ENCODE measurements at regions not wholly inside any gene's neighbourhood (a gene's known extent, or its start where the extent isn't known, plus 50 kb on each side); places are given as distances from the start of the nearest gene placed in this dataset.

DNA sequence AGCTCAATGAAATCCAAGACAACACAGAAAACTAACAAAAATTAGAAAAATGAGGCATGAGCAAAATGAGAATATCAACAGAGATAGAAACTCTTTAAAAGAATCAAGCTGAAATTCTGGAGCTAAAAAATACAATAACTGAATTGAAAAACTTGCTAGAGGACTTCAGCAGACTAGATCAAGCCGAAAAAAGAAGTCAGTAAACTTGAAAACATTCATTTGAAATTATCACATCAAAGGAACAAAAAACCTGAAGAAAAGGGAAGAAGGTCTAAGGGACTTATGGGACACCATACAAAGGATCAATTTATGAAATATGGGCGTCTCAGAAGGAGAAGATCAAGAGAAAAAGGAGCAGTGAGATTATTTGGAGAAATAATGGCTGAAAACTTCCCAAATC lies 131.3 kb downstream of the PTCHD1 start (continued):
- TF ChIP-seq, protein P1, sequence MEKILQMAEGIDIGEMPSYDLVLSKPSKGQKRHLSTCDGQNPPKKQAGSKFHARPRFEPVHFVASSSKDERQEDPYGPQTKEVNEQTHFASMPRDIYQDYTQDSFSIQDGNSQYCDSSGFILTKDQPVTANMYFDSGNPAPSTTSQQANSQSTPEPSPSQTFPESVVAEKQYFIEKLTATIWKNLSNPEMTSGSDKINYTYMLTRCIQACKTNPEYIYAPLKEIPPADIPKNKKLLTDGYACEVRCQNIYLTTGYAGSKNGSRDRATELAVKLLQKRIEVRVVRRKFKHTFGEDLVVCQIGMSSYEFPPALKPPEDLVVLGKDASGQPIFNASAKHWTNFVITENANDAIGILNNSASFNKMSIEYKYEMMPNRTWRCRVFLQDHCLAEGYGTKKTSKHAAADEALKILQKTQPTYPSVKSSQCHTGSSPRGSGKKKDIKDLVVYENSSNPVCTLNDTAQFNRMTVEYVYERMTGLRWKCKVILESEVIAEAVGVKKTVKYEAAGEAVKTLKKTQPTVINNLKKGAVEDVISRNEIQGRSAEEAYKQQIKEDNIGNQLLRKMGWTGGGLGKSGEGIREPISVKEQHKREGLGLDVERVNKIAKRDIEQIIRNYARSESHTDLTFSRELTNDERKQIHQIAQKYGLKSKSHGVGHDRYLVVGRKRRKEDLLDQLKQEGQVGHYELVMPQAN (conservative IDR thresholded peaks at IDR 0.05): no peak

DNA sequence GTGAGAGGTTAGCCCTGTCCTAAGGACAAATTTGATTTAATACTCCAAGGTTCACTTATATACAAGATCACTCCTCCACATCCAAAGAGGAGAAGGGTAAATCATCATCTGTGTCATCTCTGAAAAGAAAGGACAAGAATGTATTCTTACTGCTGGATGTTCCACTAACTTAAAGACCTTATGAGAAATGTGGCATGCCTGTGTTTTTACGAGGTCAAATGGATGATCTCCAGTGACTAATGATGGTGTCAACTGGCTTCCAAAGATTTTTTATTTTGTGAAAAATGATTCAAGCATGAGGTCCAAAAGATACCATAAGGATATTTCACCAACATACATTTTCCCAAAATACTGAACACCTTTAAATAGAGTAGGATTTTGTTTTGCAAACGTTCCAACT lies 143.4 kb downstream of the PTCHD1 start:
- Histone ChIP-seq H4K20me1 (ENCODE audit: control insufficient read depth, insufficient read depth) (no peaks in the 10 kb centered on the region), H3K27ac (ENCODE audit: control insufficient read depth, insufficient read depth) (no peak overlapping the region), H3K4me3 (no peak overlapping the region), H3K27me3 (replicated peaks in 1 of 2; ENCODE audit: control insufficient read depth in 2 of 2, insufficient read depth in 2 of 2, low read length in 1 of 2) (no peaks in the 10 kb centered on the region), H3K9ac (ENCODE audit: control insufficient read depth, insufficient read depth, low read length) (no peak overlapping the region), H3K79me2 (ENCODE audit: control insufficient read depth, insufficient read depth, low read length) (no peaks in the 10 kb centered on the region), H3K36me3 (ENCODE audit: control insufficient read depth in 2 of 2, insufficient read depth in 2 of 2, low read length in 1 of 2) (no peaks in the 10 kb centered on the region), H2AFZ (ENCODE audit: control insufficient read depth, low read depth, low read length) (no peak overlapping the region), H3K9me3 (replicated peaks; ENCODE audit: control insufficient read depth, insufficient read depth, low read length) (no peaks in the 10 kb centered on the region), H3K4me2 (ENCODE audit: control insufficient read depth, insufficient read depth) (no peak overlapping the region), H3K4me1 (ENCODE audit: control insufficient read depth, insufficient read depth, low read length) (no peaks in the 10 kb centered on the region)
- no peak for TF ChIP-seq CHD1 (IDR thresholded peaks at IDR 0.05; ENCODE audit: low read depth, low read length)
- no peak for TF ChIP-seq BHLHE40 (IDR thresholded peaks at IDR 0.05; ENCODE audit: borderline replicate concordance in 1 of 2, low read depth in 2 of 2, low read length in 1 of 2)
- no peak for TF ChIP-seq ASH2L (IDR thresholded peaks at IDR 0.05; ENCODE audit: borderline replicate concordance, low read depth)
- ChIA-PET POLR2A (no interaction called here), SMC1A (ENCODE audit: uncharacterized antibody, unreplicated experiment) (no interaction called here), RAD21 (ENCODE audit: unreplicated experiment) (no interaction called here), CTCF (no interaction called here)
- intact Hi-C loops (cut with micrococcal nuclease; ENCODE audit: unreplicated experiment) (no loop called here), in situ Hi-C loops (cut with MboI) (no loop called here)
- FAIRE-seq: no peak
- WGBS (ENCODE audit: insufficient coverage, insufficient replicate concordance, low lambda C conversion rate, missing lambda C conversion rate): 0% methylated on average over 2 of the region's 2 CpGs
- BruUV-seq (replicated peaks): no TSS peak
- no peak for ATAC-seq
- no peak for DNase-seq (ENCODE audit: low read depth, low spot score)

DNA sequence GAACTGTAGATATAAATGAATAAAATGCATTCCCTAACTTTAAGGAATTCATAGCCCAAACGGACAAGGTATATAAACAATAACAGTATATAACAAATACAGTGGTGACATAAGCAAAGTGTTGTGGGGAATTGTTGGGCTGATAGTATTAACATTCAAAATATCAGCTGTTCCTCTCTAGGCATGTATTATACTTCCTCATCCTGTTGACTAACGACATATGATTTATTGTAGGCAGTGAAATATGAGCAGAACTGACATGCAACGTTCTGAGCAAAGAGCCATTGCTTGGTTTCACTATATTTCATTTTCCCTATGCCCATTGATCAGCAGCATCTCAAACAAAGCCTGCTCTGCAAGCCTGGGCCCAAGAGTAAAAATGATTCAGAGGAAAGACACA lies 143.9 kb downstream of the PTCHD1 start:
- ChIA-PET CTCF (no interaction called here), RAD21 (ENCODE audit: unreplicated experiment) (no interaction called here), POLR2A (no interaction called here), SMC1A (ENCODE audit: uncharacterized antibody, unreplicated experiment) (no interaction called here)
- Histone ChIP-seq H3K27ac (ENCODE audit: control insufficient read depth, insufficient read depth) (no peak overlapping the region), H3K4me3 (no peak overlapping the region), H3K9ac (ENCODE audit: control insufficient read depth, insufficient read depth, low read length) (no peak overlapping the region), H3K4me2 (ENCODE audit: control insufficient read depth, insufficient read depth) (no peak overlapping the region), H3K9me3 (replicated peaks; ENCODE audit: control insufficient read depth, insufficient read depth, low read length) (no peaks in the 10 kb centered on the region), H4K20me1 (ENCODE audit: control insufficient read depth, insufficient read depth) (no peaks in the 10 kb centered on the region), H2AFZ (ENCODE audit: control insufficient read depth, low read depth, low read length) (no peak overlapping the region), H3K4me1 (ENCODE audit: control insufficient read depth, insufficient read depth, low read length) (no peaks in the 10 kb centered on the region), H3K36me3 (ENCODE audit: control insufficient read depth in 2 of 2, insufficient read depth in 2 of 2, low read length in 1 of 2) (no peaks in the 10 kb centered on the region), H3K79me2 (ENCODE audit: control insufficient read depth, insufficient read depth, low read length) (no peaks in the 10 kb centered on the region), H3K27me3 (replicated peaks in 1 of 2; ENCODE audit: control insufficient read depth in 2 of 2, insufficient read depth in 2 of 2, low read length in 1 of 2) (no peaks in the 10 kb centered on the region)
- FAIRE-seq: no peak
- BruUV-seq (replicated peaks): no TSS peak
- no peak for ATAC-seq
- intact Hi-C loops (cut with micrococcal nuclease; ENCODE audit: unreplicated experiment) (no loop called here), in situ Hi-C loops (cut with MboI) (no loop called here)
- 2% methylated on average over 3 of the region's 3 CpGs for WGBS (ENCODE audit: insufficient coverage, insufficient replicate concordance, low lambda C conversion rate, missing lambda C conversion rate)
- no peak for DNase-seq (ENCODE audit: low read depth, low spot score)
- TF ChIP-seq MTA2 (IDR thresholded peaks at IDR 0.05; ENCODE audit: low read depth) (no peak), SPI1 (IDR thresholded peaks at IDR 0.05; ENCODE audit: borderline replicate concordance, insufficient read depth, low read depth, low read length) (no peak), FOXM1 (IDR thresholded peaks at IDR 0.05; ENCODE audit: low read depth, low read length) (no peak), EED (IDR thresholded peaks at IDR 0.05; ENCODE audit: low read depth) (no peak), ZSCAN29 (IDR thresholded peaks at IDR 0.05) (no peak)
- TF ChIP-seq, protein P2, sequence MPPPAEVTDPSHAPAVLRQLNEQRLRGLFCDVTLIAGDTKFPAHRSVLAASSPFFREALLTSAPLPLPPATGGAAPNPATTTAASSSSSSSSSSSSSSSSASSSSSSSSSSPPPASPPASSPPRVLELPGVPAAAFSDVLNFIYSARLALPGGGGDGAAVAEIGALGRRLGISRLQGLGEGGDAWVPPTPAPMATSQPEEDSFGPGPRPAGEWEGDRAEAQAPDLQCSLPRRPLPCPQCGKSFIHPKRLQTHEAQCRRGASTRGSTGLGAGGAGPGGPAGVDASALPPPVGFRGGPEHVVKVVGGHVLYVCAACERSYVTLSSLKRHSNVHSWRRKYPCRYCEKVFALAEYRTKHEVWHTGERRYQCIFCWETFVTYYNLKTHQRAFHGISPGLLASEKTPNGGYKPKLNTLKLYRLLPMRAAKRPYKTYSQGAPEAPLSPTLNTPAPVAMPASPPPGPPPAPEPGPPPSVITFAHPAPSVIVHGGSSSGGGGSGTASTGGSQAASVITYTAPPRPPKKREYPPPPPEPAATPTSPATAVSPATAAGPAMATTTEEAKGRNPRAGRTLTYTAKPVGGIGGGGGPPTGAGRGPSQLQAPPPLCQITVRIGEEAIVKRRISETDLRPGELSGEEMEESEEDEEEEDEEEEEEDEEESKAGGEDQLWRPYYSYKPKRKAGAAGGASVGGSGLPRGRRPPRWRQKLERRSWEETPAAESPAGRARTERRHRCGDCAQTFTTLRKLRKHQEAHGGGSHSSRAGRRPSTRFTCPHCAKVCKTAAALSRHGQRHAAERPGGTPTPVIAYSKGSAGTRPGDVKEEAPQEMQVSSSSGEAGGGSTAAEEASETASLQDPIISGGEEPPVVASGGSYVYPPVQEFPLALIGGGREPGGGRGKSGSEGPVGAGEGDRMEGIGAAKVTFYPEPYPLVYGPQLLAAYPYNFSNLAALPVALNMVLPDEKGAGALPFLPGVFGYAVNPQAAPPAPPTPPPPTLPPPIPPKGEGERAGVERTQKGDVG (CRISPR knock-in tag; IDR thresholded peaks at IDR 0.05): no peak
